Ectodermal cell (in vitro differentiated cells): ENCODE measurements at regions not wholly inside any gene's neighbourhood (a gene's known extent, or its start where the extent isn't known, plus 50 kb on each side); places are given as distances from the start of the nearest gene placed in this dataset.

Experiments used
- H3K27ac ChIP-seq: 2 replicates; pipeline ENCODE4 v1.7.0; 2013; ENCODE audit warnings: mild to moderate bottlenecking, low read depth, low read length; ENCODE audit not compliant: insufficient read depth, poor library complexity, severe bottlenecking
- H3K27me3 ChIP-seq: 2 replicates; pipeline ENCODE4 v1.7.0; 2013; ENCODE audit warnings: mild to moderate bottlenecking, low read length; ENCODE audit not compliant: insufficient read depth, control insufficient read depth, poor library complexity, severe bottlenecking
- H3K36me3 ChIP-seq: one replicate; pipeline ENCODE4 v1.7.0; 2013; ENCODE audit warnings: low read length; ENCODE audit not compliant: control insufficient read depth, insufficient read depth
- H3K4me1 ChIP-seq: one replicate; pipeline ENCODE4 v1.7.0; 2013; ENCODE audit warnings: low read length; ENCODE audit not compliant: control insufficient read depth, insufficient read depth
- H3K4me3 ChIP-seq: 2 replicates; pipeline ENCODE4 v1.7.0; 2013; ENCODE audit warnings: low read depth, low read length, control low read depth; ENCODE audit not compliant: insufficient read depth
- H3K9me3 ChIP-seq: 2 replicates; pipeline ENCODE4 v1.7.0; 2013; ENCODE audit warnings: mild to moderate bottlenecking, low read length, moderate library complexity; ENCODE audit not compliant: control insufficient read depth
- WGBS, 2 experiments: methylation state at CpG; one replicate each; pipeline ENCODE4 v1.1.7; 2013; ENCODE audit warnings: missing lambda C conversion rate in 2 of 2; 5-methylcytosine and 5-hydroxymethylcytosine counted together

DNA sequence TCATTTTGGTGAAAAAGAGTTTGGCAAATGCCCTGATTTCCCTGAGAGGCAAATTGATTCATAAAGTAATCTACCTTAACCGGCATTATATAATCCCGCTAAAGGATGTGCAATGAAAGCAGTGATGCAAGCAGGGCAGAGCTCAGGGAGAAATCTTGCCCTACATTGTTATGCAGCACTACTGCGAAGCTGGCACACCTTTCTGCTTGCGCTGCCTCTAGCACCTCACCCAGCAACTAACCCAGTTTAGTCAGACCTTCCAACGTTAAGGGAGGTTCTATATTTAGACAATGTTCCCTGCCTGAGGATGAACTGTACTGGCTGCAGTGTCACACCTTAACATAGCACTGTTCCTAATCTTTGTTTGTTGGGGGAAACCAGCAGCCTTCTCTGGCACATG is 60.8 kb upstream of the CCDC196 start:
- WGBS, 2 experiments = 86 to 93% methylated on average over 5 of the region's 5 CpGs

DNA sequence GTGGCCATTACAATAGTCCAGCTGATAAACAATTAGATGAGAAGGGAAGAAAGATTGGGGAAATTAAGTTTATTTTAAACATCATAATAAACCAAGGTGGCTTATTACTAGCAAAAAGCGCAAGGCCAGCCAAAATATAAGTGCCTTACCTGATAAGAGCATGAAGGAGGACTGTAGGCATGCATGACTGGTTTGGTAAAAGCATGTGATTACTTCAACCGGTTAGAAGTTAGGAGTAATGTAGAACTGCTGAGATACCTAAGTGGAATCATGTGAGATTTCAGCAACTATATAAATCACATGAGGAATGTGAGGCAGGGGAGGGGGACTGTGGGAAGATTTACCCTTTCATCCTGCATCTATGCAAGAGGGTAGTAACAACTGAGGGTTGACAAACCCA is 59.7 kb upstream of the CCDC196 start:
- H3K4me1 ChIP-seq = no peaks in the 10 kb centered on the region
- H3K27ac ChIP-seq = no peak overlapping the region
- H3K4me3 ChIP-seq = no peak overlapping the region
- no peaks in the 10 kb centered on the region for H3K27me3 ChIP-seq
- no peaks in the 10 kb centered on the region for H3K9me3 ChIP-seq
- no peaks in the 10 kb centered on the region for H3K36me3 ChIP-seq
- WGBS, 2 experiments = 90 to 93% methylated on average over 2 of the region's 2 CpGs

More for the DNA sequence above, 60.8 kb upstream of the CCDC196 start:
- Histone ChIP-seq H3K27ac (no peak overlapping the region), H3K9me3 (no peaks in the 10 kb centered on the region), H3K4me3 (no peak overlapping the region), H3K27me3 (no peaks in the 10 kb centered on the region), H3K4me1 (no peaks in the 10 kb centered on the region), H3K36me3 (no peaks in the 10 kb centered on the region)

DNA sequence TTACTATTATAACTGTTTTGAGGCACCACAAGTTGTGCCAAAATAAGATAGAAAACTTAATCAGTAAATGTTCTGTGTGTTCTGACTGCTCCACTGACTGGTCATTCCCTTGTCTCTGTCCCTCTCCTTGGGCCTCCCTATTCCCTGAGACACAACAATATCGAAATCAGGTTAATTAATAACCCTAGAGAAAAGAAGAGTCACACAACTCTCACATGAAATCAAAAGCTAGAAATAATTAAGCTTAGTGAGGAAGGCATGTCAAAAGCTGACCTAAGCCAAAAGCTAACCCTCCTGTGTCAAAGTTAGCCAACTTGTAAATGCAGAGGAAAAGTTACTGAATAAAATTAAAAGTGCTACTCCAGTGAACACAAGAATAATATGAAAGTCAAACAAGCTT is 53.8 kb upstream of the CCDC196 start:
- Histone ChIP-seq H3K27me3 (no peaks in the 10 kb centered on the region), H3K9me3 (peaks cover 2% of the 10 kb centered on the region), H3K4me1 (no peaks in the 10 kb centered on the region), H3K4me3 (no peak overlapping the region), H3K36me3 (no peaks in the 10 kb centered on the region), H3K27ac (no peak overlapping the region)
- WGBS, 2 experiments = 93 to 100% methylated on average over 1 of the region's 1 CpG

DNA sequence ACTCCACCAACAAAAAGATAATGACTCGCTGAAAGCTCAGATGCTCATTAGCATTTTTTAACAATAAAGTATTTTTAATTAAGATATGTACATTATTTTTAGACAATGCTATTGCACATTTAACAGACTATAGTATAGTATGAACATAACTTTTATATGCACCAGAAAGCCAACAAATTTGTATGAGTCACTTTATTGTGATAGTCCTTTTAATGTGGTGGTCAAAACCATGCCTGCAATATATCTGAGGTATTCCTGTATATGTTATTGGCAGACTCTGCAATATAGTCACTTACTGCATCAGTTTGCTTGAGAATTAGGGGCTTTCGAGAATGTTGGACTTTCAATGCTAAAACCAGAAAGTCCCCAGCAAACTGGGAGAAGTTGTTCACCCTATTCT is 51.7 kb upstream of the CCDC196 start:
- H3K4me3 ChIP-seq = no peak overlapping the region
- no peaks in the 10 kb centered on the region for H3K4me1 ChIP-seq
- no peak overlapping the region for H3K27ac ChIP-seq
- H3K36me3 ChIP-seq = no peaks in the 10 kb centered on the region
- WGBS, 2 experiments = 86 to 100% methylated on average over 1 to 2 of the region's 2 CpGs
- no peaks in the 10 kb centered on the region for H3K27me3 ChIP-seq
- H3K9me3 ChIP-seq = peaks cover 2% of the 10 kb centered on the region

DNA sequence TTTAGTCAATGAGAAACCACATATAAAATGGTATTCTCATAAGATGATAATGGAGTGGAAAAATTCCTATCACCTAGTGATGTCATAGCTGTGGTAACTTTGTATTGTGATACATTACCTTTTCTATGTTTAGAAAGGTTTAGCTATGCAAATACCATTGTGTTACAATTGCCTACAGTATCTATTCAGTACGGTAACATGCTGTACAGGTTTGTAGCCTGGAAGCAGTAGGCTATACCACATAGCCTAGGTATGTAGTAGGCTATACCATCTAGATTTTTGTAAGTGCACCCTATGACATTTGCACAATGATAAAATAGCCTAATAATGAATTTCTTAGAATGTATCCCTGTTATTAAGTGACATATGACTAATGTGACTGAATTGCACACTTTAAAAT is 50.5 kb upstream of the CCDC196 start:
- Histone ChIP-seq H3K27me3 (no peaks in the 10 kb centered on the region), H3K4me3 (no peak overlapping the region), H3K9me3 (peaks cover 2% of the 10 kb centered on the region), H3K36me3 (no peaks in the 10 kb centered on the region), H3K27ac (no peak overlapping the region), H3K4me1 (no peaks in the 10 kb centered on the region)
- 94 to 100% methylated on average over 1 of the region's 1 CpG for WGBS, 2 experiments
